ENCODE measurements at regions not wholly inside any gene's neighbourhood (a gene's known extent, or its start where the extent isn't known, plus 50 kb on each side); places are given as distances from the start of the nearest gene placed in this dataset.

DNA sequence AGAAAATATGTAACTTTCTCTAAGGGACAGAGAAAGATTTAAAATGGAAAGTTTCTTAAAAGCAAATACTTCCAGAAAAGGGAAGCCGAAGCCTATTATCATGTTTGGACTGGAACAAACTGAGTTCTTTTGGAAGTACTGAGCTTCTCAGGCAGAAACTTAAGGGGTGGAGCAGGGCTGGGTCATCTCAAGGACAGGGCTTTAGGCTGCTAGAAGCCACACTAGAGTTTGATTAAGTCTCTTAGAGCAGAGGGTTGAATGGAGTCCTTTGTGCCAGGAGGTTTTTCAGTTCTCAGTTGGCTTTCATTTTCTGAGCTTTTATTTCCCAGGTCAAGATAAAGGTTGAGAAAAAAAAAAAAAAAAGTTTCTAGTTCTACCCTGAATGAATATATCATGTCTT is 432.7 kb downstream of the SLITRK5 start:
- DNase-seq, result no peak

GRCh38 chr13:88104576-88104975 is 433.4 kb downstream of the SLITRK5 start:
- no peak for DNase-seq

GRCh38 chr13:88107570-88107969 is 436.4 kb downstream of the SLITRK5 start:
- DNase-seq, result no peak

GRCh38 chr13:88112526-88112925 is 441.4 kb downstream of the SLITRK5 start:
- DNase-seq, result no peak

DNA sequence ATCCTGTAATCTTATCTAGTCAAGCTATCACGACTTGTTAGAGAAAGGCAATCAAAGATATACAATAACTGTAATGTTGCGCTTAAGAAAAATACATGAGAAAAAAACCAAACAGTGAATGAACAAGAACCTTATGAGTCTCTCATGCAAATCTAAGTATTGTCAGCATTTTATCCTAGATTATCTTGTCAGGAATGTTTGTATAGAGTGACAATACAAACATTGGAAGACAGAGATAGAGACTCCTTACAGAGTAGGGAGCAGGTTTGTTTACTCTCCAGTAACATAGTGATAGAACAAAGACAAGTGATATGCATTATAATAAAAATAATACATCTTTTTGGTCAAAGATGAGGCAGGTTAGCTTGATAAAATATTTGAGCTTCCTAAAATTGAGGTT is 444.8 kb downstream of the SLITRK5 start:
- DNase-seq, result no peak

DNA sequence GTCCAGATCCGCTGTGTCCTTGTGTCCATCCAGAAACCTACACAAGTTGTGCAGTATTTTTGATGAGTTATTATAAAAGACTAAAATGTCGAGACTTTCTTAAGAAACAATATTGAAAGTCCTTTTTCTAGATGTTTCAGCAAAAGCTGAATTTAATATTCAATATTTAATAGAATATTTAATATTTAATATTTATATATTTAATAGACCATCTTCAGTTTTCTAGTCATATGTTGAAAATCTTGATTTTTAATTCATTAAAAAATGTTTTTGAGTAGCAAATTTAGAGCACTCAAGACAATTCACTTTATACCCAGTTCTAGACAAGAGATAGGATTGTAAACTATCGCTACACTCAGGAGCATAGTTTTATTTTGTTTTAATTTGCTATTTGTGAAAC is 447.8 kb downstream of the SLITRK5 start:
- DNase-seq, result no peak

- no peak for DNase-seq
Observed at GRCh38 chr13:88124142-88124541, 453.0 kb downstream of the SLITRK5 start.

DNA sequence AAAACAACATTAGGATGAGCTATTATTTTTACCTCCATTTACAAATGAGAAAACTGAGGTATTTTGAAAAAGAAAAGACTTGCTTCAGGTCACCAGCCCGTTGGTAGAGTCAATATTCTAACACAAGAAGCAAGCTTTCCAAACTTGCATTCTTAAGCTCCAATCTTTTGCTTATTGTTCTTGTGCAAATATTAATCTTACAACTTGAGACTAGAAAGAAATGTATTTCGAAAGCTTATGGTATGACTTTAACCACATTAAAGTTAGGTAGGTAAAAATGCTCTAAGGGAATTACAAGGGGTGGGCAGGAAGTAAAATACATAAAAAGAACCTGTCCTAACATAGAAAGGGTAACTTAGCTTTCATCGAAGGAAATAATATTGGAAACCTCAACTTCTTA is 453.9 kb downstream of the SLITRK5 start:
- no peak for DNase-seq

DNA sequence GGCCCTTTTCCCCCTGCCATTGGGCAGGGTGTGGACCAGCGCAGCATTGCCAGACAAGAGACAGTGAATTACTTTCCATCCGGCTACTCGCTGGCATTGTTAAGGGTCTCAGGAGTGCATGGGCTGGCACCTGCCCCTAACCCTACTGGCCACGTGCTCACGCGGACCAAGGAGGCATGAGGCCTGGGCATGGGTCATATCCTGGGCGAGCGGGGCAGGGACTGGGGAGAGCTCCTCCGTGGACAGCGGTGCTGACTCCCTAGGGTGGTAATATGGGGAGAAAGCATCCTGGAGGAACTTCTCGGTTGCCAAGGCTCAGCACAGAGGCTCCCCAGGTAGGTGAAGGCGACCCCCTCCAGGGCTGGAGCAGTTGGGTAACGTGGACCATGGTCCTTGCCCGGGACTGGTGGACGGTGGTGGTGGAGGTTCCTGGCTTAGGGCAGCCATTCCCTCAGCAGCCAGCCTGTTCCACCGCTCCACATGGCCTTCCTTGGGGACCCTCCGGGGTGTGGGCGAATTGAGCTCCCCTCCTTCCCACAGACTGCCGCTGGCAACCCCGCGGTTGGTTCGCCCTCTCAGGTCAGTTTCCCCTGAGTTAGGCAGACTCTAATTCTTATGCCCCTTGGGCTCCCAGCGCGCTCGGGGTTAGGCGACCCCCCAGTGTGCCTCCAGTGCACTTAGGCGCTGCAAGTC is 465.1 kb downstream of the SLITRK5 start:
- DNase-seq, result no peak

GRCh38 chr13:88142653-88143052 is 471.5 kb downstream of the SLITRK5 start:
- DNase-seq, result no peak

- no peak for DNase-seq
Observed at GRCh38 chr13:88144580-88144979, 473.4 kb downstream of the SLITRK5 start.

DNA sequence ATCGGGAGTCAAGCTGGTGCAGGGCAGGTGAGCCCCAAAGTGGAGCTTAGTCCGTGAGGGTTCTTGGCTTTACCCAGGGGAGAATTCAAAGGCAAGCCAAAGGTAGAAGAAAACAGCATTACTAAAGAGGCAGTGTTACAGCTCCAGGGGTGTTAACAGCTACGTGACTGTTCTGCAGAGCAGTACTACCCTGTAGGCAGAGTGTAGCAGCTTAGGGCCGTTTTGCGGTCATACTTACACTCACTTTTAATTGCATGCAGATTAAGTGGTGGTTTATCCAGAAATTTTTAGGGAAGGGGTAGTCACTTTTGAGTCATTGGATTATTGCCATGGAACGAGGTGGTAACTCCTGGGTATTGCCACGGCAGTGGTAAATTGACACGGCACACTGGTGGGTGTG is 482.2 kb downstream of the SLITRK5 start:
- no peak for DNase-seq

GRCh38 chr13:88154001-88154400 is 482.8 kb downstream of the SLITRK5 start:
- no peak for DNase-seq

GRCh38 chr13:88162076-88162702 is 491.0 kb downstream of the SLITRK5 start:
- no peak for DNase-seq

DNA sequence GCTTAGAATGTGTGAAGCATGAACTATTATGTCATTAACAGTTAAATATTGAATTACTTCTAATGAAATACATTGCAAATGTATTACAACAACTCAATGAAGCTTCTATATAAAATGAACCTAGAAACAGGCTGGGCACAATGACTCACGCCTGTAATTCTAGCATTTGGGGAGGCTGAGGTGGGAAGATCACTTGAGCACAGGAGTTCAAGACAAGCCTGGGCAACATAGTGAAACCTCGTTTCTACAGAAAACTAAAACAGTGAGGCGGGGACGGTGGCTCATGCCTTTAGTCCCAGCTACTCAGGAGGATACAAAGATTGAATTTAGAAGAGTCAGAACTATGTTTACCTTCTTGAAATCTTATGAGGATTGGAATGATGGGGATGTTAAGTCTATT is 505.1 kb downstream of the SLITRK5 start:
- no peak for DNase-seq

GRCh38 chr13:88183440-88183839 is 512.3 kb downstream of the SLITRK5 start:
- no peak for DNase-seq

DNA sequence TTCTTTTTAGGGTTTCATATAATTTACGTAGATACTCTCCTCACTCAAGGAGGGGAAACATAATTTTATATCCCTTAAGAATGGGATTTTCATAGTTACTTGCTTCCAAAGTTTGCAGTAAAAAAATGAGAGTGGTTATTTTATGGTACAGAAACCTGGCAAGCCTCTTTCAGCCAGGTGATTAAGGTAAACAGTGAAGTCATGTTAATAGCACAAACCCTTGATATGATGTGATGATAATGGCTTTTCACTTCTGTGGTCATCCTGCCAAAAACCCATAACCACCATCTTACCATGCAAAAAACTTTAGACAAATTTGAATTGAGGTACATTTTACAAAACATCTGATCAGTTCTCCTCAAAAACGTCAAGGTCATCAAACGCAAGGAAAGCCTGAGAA is 517.8 kb downstream of the SLITRK5 start:
- DNase-seq, result no peak

GRCh38 chr13:88189728-88190127 is 518.6 kb downstream of the SLITRK5 start:
- no peak for DNase-seq

DNA sequence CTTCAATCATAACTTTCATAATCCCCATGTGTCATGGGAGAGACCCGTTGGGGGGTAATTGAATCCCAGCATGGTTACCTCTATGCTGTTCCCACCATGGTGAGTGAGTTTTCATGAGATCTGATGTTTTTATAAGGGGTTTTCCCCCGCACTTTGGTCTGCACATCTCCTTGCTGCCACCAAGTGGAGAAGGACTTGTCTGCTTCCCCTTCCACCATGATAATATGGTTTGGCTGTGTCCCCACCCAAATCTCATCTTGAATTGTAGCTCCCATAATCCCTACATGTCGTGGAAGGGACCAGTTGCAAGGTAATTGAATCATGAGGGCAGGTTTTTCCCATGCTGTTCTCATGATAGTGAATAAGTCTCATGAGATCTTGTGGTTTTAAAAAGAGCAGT is 524.9 kb downstream of the SLITRK5 start:
- no peak for DNase-seq

DNA sequence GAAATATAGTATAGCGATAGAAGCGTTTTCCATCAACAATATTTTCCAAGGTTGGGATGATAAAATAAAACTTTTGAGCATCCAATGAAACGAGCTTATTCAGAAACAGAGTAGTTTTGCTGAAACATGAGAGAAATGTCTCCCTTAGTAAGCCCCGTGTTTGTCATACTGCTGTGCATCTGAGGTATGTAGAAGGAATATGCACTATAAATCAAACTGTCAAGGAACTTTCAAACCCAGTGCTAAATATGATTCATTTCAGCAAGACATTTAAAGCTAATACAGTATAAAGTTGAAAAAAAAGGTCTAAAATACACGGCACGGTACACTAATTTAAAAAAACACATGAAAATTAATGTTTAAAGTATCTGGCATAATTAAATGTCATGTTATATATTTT is 546.2 kb downstream of the SLITRK5 start:
- no peak for DNase-seq

GRCh38 chr13:88217883-88218282 is 546.7 kb downstream of the SLITRK5 start:
- DNase-seq, result no peak

- no peak for DNase-seq
Observed at GRCh38 chr13:88223958-88224357, 552.8 kb downstream of the SLITRK5 start.

GRCh38 chr13:88235441-88235840 is 564.3 kb downstream of the SLITRK5 start:
- no peak for DNase-seq

DNA sequence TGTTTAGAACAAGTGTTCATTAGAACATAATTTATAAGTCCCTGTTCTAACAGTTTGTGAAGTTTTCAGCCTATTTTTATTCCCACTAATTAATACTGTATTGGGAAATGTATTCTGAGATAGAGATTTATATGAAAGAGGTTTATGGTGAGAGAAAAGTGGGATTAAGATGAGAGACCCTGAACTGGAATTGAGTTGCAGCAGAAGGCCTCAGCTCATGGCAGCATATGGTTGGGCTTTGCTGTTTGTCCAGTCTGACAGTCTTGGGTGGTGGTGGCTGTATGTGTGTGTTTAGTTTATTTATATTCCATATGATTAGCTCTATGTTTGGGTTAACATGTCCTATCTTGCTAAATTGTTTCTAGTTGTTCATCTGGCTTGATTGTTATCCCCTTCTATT is 575.1 kb downstream of the SLITRK5 start:
- no peak for DNase-seq

DNA sequence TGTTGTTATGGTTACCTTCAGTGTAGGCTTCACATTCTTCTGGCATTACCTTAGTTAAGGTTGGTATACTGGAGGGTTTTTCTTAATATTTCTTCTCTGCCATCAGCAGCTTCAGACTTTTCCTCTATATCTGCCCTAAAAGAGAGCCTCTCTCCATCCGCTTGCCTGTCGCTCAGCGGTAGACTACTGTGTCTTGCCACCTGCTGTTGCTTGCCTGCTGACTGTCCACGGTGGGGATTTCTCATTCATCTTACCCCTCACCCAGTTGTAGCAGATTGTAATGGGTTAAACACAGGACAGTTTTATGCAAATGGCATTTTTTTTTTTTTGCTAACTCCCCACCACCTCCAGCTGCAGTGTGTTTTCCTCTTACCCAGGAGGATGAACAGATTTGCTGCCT is 577.2 kb downstream of the SLITRK5 start:
- no peak for DNase-seq

Measured in stimulated activated CD4-positive, alpha-beta T cell treated with anti-CD3 and anti-CD28 coated beads, Interleukin-4, amount 100 ng/mL, for 24 hours (primary cell).